Activated CD8-positive, alpha-beta memory T cell treated with anti-CD3 and anti-CD28 coated beads, Interleukin-2, amount 50 U/mL, for 24 hours (primary cell): ENCODE measurements at regions not wholly inside any gene's neighbourhood (a gene's known extent, or its start where the extent isn't known, plus 50 kb on each side); places are given as distances from the start of the nearest gene placed in this dataset.
"Not testable (repeated sequence)": the region's sequence is repeated elsewhere in the genome, so short reads cannot be mapped to it uniquely, and the experiment has no call there.

Experiments
- DNase-seq: peaks from one replicate; pipeline ENCODE4 v3.0.0-alpha.2; 2020; ENCODE audit errors: extremely low read depth

DNA sequence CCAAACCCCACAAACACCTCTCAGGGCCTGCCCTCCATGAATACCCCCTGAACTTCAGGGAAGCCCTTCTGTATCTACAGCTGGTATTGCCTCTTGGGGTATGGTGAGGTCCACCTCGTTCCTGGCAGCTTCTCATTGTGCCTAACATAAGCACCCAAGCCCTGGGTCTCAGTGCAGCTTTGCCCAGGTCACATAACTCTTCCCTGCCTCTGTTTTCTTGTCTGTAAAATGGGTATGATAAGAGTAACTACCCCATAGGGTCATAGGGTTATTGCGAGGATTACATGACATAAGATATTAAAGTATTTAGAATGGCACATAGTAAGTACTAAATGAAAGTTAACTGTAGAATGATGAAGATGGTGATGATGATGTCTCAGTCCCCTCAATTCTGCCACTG, 190.0 kb upstream of the PWP1 start:
- DNase-seq, result no peak

- no peak for DNase-seq
Observed at GRCh38 chr12:107497231-107497630, 188.4 kb upstream of the PWP1 start.

DNA sequence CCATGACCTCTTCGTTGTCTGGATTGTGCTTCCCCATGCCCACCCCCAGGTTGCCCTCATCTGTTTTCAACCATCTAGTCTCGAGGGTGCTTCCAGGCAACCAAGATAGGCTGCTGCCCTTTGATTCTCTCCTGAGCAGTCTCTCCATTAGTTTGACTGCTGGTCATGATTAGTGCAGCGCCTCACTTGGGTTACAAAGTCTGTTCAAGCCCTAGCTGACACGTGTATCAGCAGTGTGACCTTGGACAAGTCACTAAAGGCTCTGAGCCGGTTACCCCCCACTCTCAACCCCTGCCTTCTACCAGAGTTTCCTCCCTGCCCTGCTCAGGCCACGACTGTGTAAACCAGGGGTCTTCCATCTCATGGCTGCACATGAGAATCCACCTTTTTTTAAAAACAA, 185.3 kb upstream of the PWP1 start:
- no peak for DNase-seq

- no peak for DNase-seq
Observed at GRCh38 chr12:107501681-107502080, 183.9 kb upstream of the PWP1 start.

DNA sequence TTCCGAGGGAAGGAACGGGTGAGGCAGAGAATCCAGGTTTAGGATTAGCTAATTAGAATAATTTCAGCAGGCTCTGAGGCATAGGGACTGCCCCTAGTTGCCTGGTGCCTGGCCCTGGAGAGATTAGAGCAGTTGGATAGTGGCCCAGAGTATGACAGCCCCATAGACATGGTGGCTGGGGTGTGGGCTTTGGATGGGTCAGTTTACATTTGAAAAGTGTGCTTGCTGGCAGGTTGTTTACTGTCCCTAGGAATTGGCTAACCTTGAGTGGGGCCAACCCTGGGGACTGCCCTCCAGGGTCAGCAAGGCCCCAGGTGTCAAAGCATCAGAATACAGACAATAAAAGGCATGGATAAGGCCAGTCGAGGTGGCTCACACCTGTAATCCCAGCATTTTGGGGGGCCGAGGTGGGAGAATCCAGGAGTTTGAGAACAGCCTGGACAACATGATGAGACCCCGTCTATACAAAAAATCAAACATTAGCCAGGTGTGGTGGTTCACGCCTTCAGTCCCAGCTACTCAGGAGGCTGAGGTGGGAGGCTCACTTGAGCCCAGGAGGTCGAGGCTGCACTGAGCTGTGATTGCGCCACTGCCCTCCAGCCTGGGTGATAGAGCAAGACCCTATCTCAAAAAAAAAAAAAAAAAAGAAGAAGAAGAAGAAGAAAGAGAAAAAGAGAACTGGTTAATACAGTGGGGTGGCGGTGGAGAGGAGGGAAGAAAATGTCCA, 182.3 kb upstream of the PWP1 start:
- no peak for DNase-seq

GRCh38 chr12:107503887-107504885, 181.4 kb upstream of the PWP1 start:
- DNase-seq, result no peak

- no peak for DNase-seq
Observed at GRCh38 chr12:107509421-107509820, 176.2 kb upstream of the PWP1 start.

DNA sequence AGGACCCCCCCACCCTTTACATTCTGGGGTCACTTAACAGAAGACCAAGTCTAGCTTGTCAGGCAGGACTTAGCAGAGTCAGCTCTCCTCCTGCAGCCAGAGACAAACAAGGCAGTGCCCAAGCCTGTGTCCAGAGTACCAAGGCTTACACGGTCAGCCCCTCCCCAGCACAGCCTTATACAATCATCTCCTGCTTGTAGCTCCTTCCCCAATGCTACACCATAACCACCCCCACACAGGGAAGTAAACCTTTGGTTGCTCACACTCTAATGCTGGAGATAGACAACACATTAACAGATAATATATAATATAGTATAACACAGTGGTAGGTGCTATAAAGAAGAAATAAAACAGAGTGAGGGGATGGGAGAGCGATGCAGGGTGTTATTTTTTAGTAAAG, 175.4 kb upstream of the PWP1 start:
- no peak for DNase-seq

DNA sequence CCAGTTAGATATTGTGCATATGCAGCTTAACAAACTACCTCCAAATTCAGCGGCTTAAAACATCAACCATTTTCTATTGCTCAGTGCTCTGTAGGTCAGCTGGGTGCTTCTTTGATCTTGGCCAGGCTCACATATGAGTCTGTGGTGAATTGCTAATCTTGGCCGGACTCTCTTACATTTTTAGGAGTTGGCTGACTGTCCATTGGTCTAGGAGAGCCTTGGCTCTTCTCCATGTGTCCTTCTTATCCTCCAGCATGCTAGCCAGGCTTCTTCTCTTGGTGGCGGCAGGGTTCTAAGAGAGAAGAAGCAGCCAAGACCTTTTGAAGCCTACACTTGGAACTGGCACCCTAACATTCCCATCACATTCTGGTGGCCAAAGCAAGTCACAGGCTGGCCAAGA, 174.3 kb upstream of the PWP1 start:
- DNase-seq, result no peak

- DNase-seq, result no peak
Observed at GRCh38 chr12:107512391-107512790, 173.2 kb upstream of the PWP1 start.

- DNase-seq, result no peak
Observed at GRCh38 chr12:107513184-107513583, 172.4 kb upstream of the PWP1 start.

DNA sequence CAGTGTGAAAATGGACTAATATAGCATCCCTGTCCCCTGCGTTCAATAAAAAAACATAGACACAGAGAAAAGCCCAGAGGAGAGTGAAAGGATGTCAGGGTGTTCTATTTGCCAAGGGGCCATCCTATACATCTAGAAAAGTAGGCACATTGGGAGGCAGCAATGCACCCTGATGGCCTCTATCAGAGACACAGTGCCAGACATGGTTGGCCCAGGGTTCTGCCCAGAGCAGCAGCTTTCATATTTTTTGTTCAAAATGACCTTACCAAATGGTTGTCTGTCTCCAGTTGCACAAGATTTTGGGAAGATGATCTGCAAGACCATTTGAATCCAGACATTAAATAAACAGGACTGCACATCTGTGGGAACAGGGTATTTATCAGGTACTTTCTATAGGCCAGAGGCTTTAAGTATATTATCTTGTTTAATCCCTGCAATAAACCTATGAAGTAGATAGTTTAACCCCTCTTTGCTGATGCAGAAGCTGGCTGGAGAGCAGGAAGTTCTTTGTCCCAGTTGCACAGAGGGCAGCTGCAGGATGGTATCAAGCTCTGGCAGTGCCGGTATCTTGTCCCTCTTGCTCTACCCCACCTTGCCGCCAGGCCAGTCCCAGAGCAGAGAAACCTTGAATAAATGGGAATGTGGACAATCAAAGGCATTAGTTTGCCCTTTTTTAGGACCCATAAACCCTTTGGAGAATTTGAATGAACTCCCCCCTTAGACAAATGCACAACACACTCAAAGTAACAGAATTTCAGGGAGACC, 171.8 kb upstream of the PWP1 start:
- DNase-seq, result no peak

DNA sequence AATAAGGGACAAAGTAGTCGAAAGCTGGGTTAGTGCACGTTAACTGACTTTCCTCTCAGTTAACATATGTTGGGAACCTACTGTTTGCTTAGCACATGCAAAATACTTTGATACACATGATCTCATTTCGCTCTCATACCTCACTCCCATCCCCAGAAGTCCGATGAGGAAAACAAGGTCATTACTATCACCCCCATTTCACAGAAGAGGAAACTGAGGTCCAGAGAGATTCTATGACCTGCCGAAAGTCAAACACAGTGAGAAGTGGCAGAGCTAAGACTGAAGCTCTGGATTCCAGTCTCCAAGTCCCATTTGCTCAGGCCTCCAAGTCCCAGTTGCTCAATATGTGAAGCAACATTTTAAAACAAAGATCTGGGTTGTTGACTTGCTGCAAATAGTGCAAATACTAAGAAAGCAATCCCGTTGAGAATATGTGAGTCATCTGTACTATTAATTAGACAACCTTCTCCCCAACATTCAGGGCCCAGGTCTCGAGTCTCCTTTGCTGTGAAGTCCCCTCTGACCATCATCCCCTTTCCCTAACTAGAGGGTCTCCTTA, 170.6 kb upstream of the PWP1 start:
- no peak for DNase-seq

DNA sequence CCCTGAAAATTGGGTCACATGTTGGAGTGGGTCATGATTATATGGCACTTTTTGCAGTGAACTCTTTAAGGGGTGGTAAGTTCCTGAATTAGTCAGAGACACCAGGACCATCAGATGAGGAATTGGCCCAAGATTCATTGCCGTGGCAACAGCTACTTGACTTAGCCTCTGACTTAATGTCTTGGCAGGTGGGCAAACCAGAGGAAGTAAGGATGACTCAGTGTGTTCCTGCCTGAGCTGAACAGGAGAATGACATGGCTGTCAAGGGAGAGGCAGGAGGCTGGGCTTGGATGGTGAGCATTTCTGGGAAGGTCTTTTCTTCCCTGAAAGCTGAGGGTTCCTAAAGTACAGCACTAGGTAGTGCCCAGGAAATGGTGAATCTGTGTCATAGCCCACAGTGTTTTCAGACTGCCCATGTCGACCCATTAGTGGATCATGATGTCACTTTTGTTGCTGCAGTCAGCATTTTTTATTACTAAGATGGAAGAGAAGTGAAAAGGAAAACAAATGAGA, 170.1 kb upstream of the PWP1 start:
- DNase-seq, result no peak

GRCh38 chr12:107517816-107518215, 167.8 kb upstream of the PWP1 start:
- not testable (repeated sequence) for DNase-seq

GRCh38 chr12:107518868-107519267, 166.7 kb upstream of the PWP1 start:
- no peak for DNase-seq

GRCh38 chr12:107519906-107520859, 165.4 kb upstream of the PWP1 start:
- DNase-seq, result no peak

- no peak for DNase-seq
Observed at GRCh38 chr12:107521826-107522355, 163.7 kb upstream of the PWP1 start.

DNA sequence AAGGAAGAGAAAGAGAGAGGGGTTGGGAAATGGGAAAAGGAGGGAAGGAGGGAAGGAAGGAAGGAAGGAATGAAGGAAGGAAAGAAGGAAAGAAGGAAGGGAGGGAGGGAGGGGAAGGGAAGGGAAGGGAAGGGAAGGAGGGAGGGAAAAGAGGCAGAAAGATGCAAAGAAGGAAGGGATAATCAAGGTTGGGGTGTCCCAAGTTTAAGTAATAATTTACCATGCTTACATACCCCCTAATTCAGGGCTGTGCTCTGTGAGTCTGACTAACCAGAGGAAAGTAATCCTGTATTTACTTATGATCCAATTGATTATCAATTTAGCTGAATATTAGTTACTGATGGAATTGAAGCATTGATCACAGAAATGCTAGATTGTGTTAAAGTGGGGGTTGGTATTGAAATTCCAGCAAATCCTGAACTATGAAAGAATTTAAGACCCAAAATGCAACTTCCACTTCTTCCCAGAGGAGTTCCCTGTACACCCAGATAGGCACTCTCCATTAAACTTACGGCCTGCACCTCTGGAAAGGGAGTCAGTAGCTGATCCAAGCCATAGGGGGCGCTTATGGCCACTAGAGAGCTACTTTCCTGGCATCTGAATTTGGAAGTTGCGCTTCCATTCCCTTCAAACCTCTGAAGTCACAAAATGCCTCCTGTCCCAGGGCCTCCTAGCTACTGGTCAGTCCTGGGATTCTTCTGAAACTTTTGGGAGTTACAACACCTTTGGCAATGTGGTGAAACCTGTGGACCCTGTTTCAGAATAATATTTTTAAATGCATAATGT, 162.7 kb upstream of the PWP1 start:
- DNase-seq, result no peak
